Vagina (tissue), 2 donors: ENCODE measurements at regions not wholly inside any gene's neighbourhood (a gene's known extent, or its start where the extent isn't known, plus 50 kb on each side); places are given as distances from the start of the nearest gene placed in this dataset.

Source experiments
- CTCF ChIP-seq, 3 experiments: fragments of 450-650 bp in 2 of 3; fragments of 200-600 bp in 1 of 3; sonication (generic) in 1 of 3; IDR thresholded peaks; one replicate each; pipeline ENCODE4 v1.5.1; 2017 to 2019; ENCODE audit warnings: antibody characterized with exemption in 3 of 3, mild to moderate bottlenecking in 2 of 3, moderate library complexity in 2 of 3
- POLR2A ChIP-seq, 2 donors: fragments of 450-650 bp; IDR thresholded peaks; one replicate each; pipeline ENCODE4 v1.6.1; 2017; ENCODE audit warnings: antibody characterized with exemption in 2 of 2, mild to moderate bottlenecking in 2 of 2, moderate library complexity in 2 of 2
- POLR2AphosphoS5 ChIP-seq, 2 donors: sonication (generic); formaldehyde crosslinking; IDR thresholded peaks; one replicate each; pipeline ENCODE4 v1.9.0; 2017; ENCODE audit warnings: antibody characterized with exemption in 2 of 2, mild to moderate bottlenecking in 2 of 2, low read depth in 1 of 2; ENCODE audit not compliant: insufficient read depth in 1 of 2

GRCh38 chr2:41031282-41031681 lies 579.4 kb upstream of the SLC8A1 start:
- TF ChIP-seq POLR2A (IDR thresholded peaks at IDR 0.05) (no peak), CTCF (IDR thresholded peaks at IDR 0.05) (no peak), POLR2AphosphoS5 (IDR thresholded peaks at IDR 0.05; ENCODE audit: insufficient read depth in 1 of 2, low read depth in 1 of 2) (no peak)
